CD14-positive monocyte (primary cell): ENCODE measurements at regions not wholly inside any gene's neighbourhood (a gene's known extent, or its start where the extent isn't known, plus 50 kb on each side); places are given as distances from the start of the nearest gene placed in this dataset.

Experiments used
- DNase-seq, 3 donors: peaks; one replicate each; pipeline ENCODE4 v3.0.0-alpha.2; 2011 to 2022
- H2AFZ ChIP-seq: 2 replicates; pipeline ENCODE4 v1.6.0; 2012; ENCODE audit warnings: mild to moderate bottlenecking, low read depth, low read length, inconsistent platforms; ENCODE audit not compliant: insufficient read depth, poor library complexity, severe bottlenecking
- H3K27ac ChIP-seq, 2 donors: 1 replicate in 1 of 2; 2 replicates in 1 of 2; pipeline ENCODE4 v1.5.1; 2012 to 2013; ENCODE audit warnings: low read length in 2 of 2, control low read depth in 1 of 2, inconsistent platforms in 1 of 2, low read depth in 1 of 2, mild to moderate bottlenecking in 1 of 2
- H3K27me3 ChIP-seq, 2 donors: one replicate each; pipeline versions ENCODE4 v1.6.0 to v1.6.1; 2011 to 2013; ENCODE audit warnings: low read length in 2 of 2; ENCODE audit not compliant: control insufficient read depth in 2 of 2, insufficient read depth in 2 of 2
- H3K36me3 ChIP-seq, 2 donors: replicated peaks in 1 of 2; 1 replicate in 1 of 2; 2 replicates in 1 of 2; pipeline versions ENCODE4 v1.5.1 to v1.6.1; 2012 to 2013; ENCODE audit warnings: low read length in 2 of 2, control low read depth in 1 of 2, inconsistent platforms in 1 of 2, mild to moderate bottlenecking in 1 of 2; ENCODE audit not compliant: insufficient read depth in 2 of 2, control insufficient read depth in 1 of 2
- H3K4me1 ChIP-seq, 2 donors: 1 replicate in 1 of 2; 2 replicates in 1 of 2; pipeline versions ENCODE4 v1.5.1 to v1.6.1; 2012 to 2013; ENCODE audit warnings: low read length in 2 of 2, control low read depth in 1 of 2, inconsistent platforms in 1 of 2, mild to moderate bottlenecking in 1 of 2, moderate library complexity in 1 of 2; ENCODE audit not compliant: insufficient read depth in 2 of 2, control insufficient read depth in 1 of 2
- H3K4me2 ChIP-seq: replicated peaks from 2 replicates; pipeline ENCODE3; 2012; ENCODE audit warnings: low read length, moderate library complexity, mild to moderate bottlenecking; ENCODE audit not compliant: poor library complexity, severe bottlenecking; ENCODE audit errors: extremely low read depth
- H3K4me3 ChIP-seq, 3 experiments: fragments of 200-600 bp in 1 of 3; sonication (generic) in 1 of 3; replicated peaks in 1 of 3; 1 replicate in 2 of 3; 2 replicates in 1 of 3; pipeline ENCODE4 v1.5.1; 2011 to 2013; ENCODE audit warnings: low read length in 3 of 3, mild to moderate bottlenecking in 3 of 3, control low read depth in 2 of 3, low read depth in 2 of 3, inconsistent platforms in 1 of 3, moderate library complexity in 1 of 3
- H3K79me2 ChIP-seq: 2 replicates; pipeline ENCODE4 v1.6.0; 2012; ENCODE audit warnings: mild to moderate bottlenecking, control low read depth, inconsistent platforms, low read length, moderate library complexity; ENCODE audit not compliant: insufficient read depth
- H3K9ac ChIP-seq: 2 replicates; pipeline ENCODE4 v1.6.0; 2017; ENCODE audit warnings: low read length, mild to moderate bottlenecking; ENCODE audit not compliant: insufficient read depth, poor library complexity, severe bottlenecking
- H3K9me3 ChIP-seq, 2 donors: replicated peaks in 1 of 2; 1 replicate in 1 of 2; 2 replicates in 1 of 2; pipeline versions ENCODE4 v1.5.1 to v1.6.1; 2012 to 2013; ENCODE audit warnings: low read length in 2 of 2, control low read depth in 1 of 2; ENCODE audit not compliant: control insufficient read depth in 1 of 2, insufficient read depth in 1 of 2
- H4K20me1 ChIP-seq: 2 replicates; pipeline ENCODE4 v1.6.0; 2012; ENCODE audit warnings: mild to moderate bottlenecking, low read length, control low read depth, moderate library complexity; ENCODE audit not compliant: insufficient read depth
- H3K27ac Mint-ChIP-seq, 7 donors: one replicate each; pipeline ENCODE4 v1.8.0; 2020; ENCODE audit warnings: mild to moderate bottlenecking in 7 of 7, mixed read lengths in 7 of 7, moderate library complexity in 6 of 7, inconsistent platforms in 2 of 7
- H3K27me3 Mint-ChIP-seq, 3 donors: one replicate each; pipeline ENCODE4 v1.8.0; 2021 to 2022; ENCODE audit warnings: low read depth in 3 of 3, mild to moderate bottlenecking in 3 of 3, mixed read lengths in 3 of 3, moderate library complexity in 3 of 3, inconsistent platforms in 1 of 3
- H3K36me3 Mint-ChIP-seq, 2 donors: one replicate each; pipeline ENCODE4 v1.8.0; 2020; ENCODE audit warnings: mixed read lengths in 2 of 2, inconsistent platforms in 1 of 2, mild to moderate bottlenecking in 1 of 2
- H3K4me1 Mint-ChIP-seq: one replicate; pipeline ENCODE4 v1.8.0; 2020; ENCODE audit warnings: mild to moderate bottlenecking, mixed read lengths
- H3K4me3 Mint-ChIP-seq, 2 donors: one replicate each; pipeline ENCODE4 v1.8.0; 2020; ENCODE audit warnings: mild to moderate bottlenecking in 2 of 2, mixed read lengths in 2 of 2, moderate library complexity in 1 of 2
- H3K9me3 Mint-ChIP-seq, 7 donors: one replicate each; pipeline ENCODE4 v1.8.0; 2020 to 2022; ENCODE audit warnings: mixed read lengths in 7 of 7, mild to moderate bottlenecking in 6 of 7, moderate library complexity in 6 of 7, inconsistent platforms in 2 of 7
- CTCF ChIP-seq: fragments of 200-600 bp; IDR thresholded peaks from one replicate; pipeline ENCODE4 v1.8.0; 2022; ENCODE audit warnings: antibody characterized with exemption, mild to moderate bottlenecking
- WGBS: methylation state at CpG from one replicate; pipeline ENCODE4 v1.1.5; 2013; ENCODE audit warnings: missing lambda C conversion rate; ENCODE audit not compliant: insufficient coverage; 5-methylcytosine and 5-hydroxymethylcytosine counted together
- intact Hi-C, 2 donors: fragments of 100-400 bp; cut with micrococcal nuclease; formaldehyde crosslinking; loops; one replicate each; pipeline versions ENCODE4 v1.15.0 to v1.15.1; 2023

- no peak overlapping the region for H3K9ac ChIP-seq
- no peak overlapping the region for H2AFZ ChIP-seq
- no peak overlapping the region for H3K4me3 Mint-ChIP-seq
- no peak for DNase-seq
- H3K27ac Mint-ChIP-seq = no peak overlapping the region
- H3K36me3 ChIP-seq = no peaks in the 10 kb centered on the region
- no peaks in the 10 kb centered on the region for H3K4me1 Mint-ChIP-seq
- no peaks in the 10 kb centered on the region for H3K27me3 ChIP-seq
- H3K9me3 Mint-ChIP-seq = no peaks in the 10 kb centered on the region
- H3K9me3 ChIP-seq = no peaks in the 10 kb centered on the region
- H3K27me3 Mint-ChIP-seq = peaks cover 2 to 9% (median 4%) of the 10 kb centered on the region in 3 donors
- no peaks in the 10 kb centered on the region for H3K36me3 Mint-ChIP-seq
- H3K4me2 ChIP-seq = no peak overlapping the region
- H3K79me2 ChIP-seq = no peaks in the 10 kb centered on the region
- intact Hi-C loops = no loop called here
- WGBS = 100% methylated on average over 2 of the region's 3 CpGs
- H3K4me1 ChIP-seq = no peaks in the 10 kb centered on the region
- no peak overlapping the region for H3K27ac ChIP-seq
- no peaks in the 10 kb centered on the region for H4K20me1 ChIP-seq
- H3K4me3 ChIP-seq = no peak overlapping the region
- TF ChIP-seq CTCF = no peak
Measured at GRCh38 chr11:44451706-44452105, 113.8 kb upstream of the CD82 start.

- no peak for TF ChIP-seq CTCF
- 89% methylated on average over 6 of the region's 10 CpGs for WGBS
- no peaks in the 10 kb centered on the region for H3K27me3 ChIP-seq
- intact Hi-C loops = no loop called here
- Mint-ChIP-seq H3K9me3 (no peaks in the 10 kb centered on the region), H3K4me1 (no peaks in the 10 kb centered on the region), H3K27ac (no peak overlapping the region), H3K4me3 (no peak overlapping the region), H3K36me3 (no peaks in the 10 kb centered on the region), H3K27me3 (peaks cover 2 to 7% (median 6%) of the 10 kb centered on the region in 3 donors)
- no peak overlapping the region for H3K4me2 ChIP-seq
- no peak overlapping the region for H3K27ac ChIP-seq
- H3K4me1 ChIP-seq = no peaks in the 10 kb centered on the region
- no peaks in the 10 kb centered on the region for H3K79me2 ChIP-seq
- no peaks in the 10 kb centered on the region for H3K9me3 ChIP-seq
- DNase-seq = no peak
- H3K36me3 ChIP-seq = no peaks in the 10 kb centered on the region
- H3K4me3 ChIP-seq = no peak overlapping the region
- H4K20me1 ChIP-seq = no peaks in the 10 kb centered on the region
- H3K9ac ChIP-seq = no peak overlapping the region
- H2AFZ ChIP-seq = no peak overlapping the region
Measured at GRCh38 chr11:44452827-44453572, 112.5 kb upstream of the CD82 start.
